K562 (cell line): ENCODE measurements at regions not wholly inside any gene's neighbourhood (a gene's known extent, or its start where the extent isn't known, plus 50 kb on each side); places are given as distances from the start of the nearest gene placed in this dataset.

Source experiments
- ATAC-seq: fragments of 200-7000 bp; cut with Tn5 transposase; 3 replicates; pipeline ENCODE4 v1.9.1; 2020; ENCODE audit warnings: moderate library complexity
- BruUV-seq: library from RNA; stranded (reverse); fragments of 400-500 nt; replicated peaks from 2 replicates; lab custom pipeline; 2021; lab: Mats Ljungman, UMichigan
- CTCF ChIA-PET: fragments of 300-600 bp; formaldehyde crosslinking; extraction: SDS; loops from one replicate; lab custom pipeline; 2021; ENCODE audit warnings: low intra/inter-chr PET ratio; lab: Yijun Ruan, JAX
- POLR2A ChIA-PET: fragments of 300-600, 350-650 bp; sonication (Branson Sonifier 250); formaldehyde crosslinking; extraction: SDS; loops from one replicate; lab custom pipeline; 2021; ENCODE audit warnings: antibody characterized with exemption, inconsistent platforms; lab: Yijun Ruan, JAX
- DNase-seq, 4 experiments: peaks; one replicate each; pipeline versions ENCODE4 v3.0.0 to v3.0.0-alpha.2; 2011 to 2018; ENCODE audit warnings: low spot score in 3 of 4, mixed read lengths in 3 of 4; ENCODE audit errors: extremely low read depth in 1 of 4
- FAIRE-seq: peaks from 2 replicates; lab custom pipeline; 2011; peaks lifted over from hg19 to GRCh38; lab: Jason Lieb, UNC
- H2AFZ ChIP-seq: 2 replicates; pipeline ENCODE4 v1.6.0; 2011; ENCODE audit warnings: low read depth, low read length, control low read depth, inconsistent platforms
- H3K27ac ChIP-seq: fragments of 200-600 bp; 3 replicates; pipeline ENCODE4 v1.8.0; 2011; ENCODE audit warnings: low read depth, mild to moderate bottlenecking, control low read depth, inconsistent platforms, low read length, moderate library complexity, mixed read lengths; ENCODE audit errors: extremely low read depth
- H3K27me3 ChIP-seq, 2 experiments: fragments of 300-600 bp in 1 of 2; 2 replicates in 1 of 2; 3 replicates in 1 of 2; pipeline versions ENCODE4 v1.6.0 to v1.8.0; 2011; ENCODE audit warnings: inconsistent platforms in 2 of 2, low read length in 2 of 2, mild to moderate bottlenecking in 1 of 2, mixed read lengths in 1 of 2, moderate library complexity in 1 of 2; ENCODE audit not compliant: control insufficient read depth in 2 of 2, insufficient read depth in 2 of 2
- H3K36me3 ChIP-seq: fragments of 300-600 bp; 3 replicates; pipeline ENCODE4 v1.8.0; 2011; ENCODE audit warnings: mild to moderate bottlenecking, low read length, inconsistent platforms; ENCODE audit not compliant: control insufficient read depth, insufficient read depth
- H3K4me1 ChIP-seq, 2 experiments: fragments of 200-600 bp in 1 of 2; replicated peaks in 1 of 2; 2 replicates in 1 of 2; 3 replicates in 1 of 2; pipeline versions ENCODE4 v1.5.1 to v1.8.0; 2011; ENCODE audit warnings: inconsistent platforms in 2 of 2, low read length in 2 of 2, mild to moderate bottlenecking in 1 of 2, mixed read lengths in 1 of 2, moderate library complexity in 1 of 2; ENCODE audit not compliant: control insufficient read depth in 2 of 2, insufficient read depth in 2 of 2
- H3K4me2 ChIP-seq: 2 replicates; pipeline ENCODE4 v1.6.1; 2011; ENCODE audit warnings: low read length, control low read depth, inconsistent platforms, mixed read lengths; ENCODE audit not compliant: insufficient read depth
- H3K4me3 ChIP-seq: fragments of 200-600 bp; sonication (generic), shearing (Covaris generic); 2 replicates; pipeline ENCODE4 v1.5.1; 2016; ENCODE audit warnings: control low read depth, inconsistent platforms
- H3K79me2 ChIP-seq: fragments of 200-600 bp; 3 replicates; pipeline ENCODE4 v1.8.0; 2011; ENCODE audit warnings: low read length, inconsistent platforms; ENCODE audit not compliant: control insufficient read depth, insufficient read depth
- H3K9ac ChIP-seq, 2 experiments: 2 replicates each; pipeline versions ENCODE4 v1.6.0 to v1.6.1; 2011; ENCODE audit warnings: low read depth in 2 of 2, low read length in 2 of 2, control low read depth in 1 of 2, inconsistent platforms in 1 of 2, mild to moderate bottlenecking in 1 of 2, mixed read lengths in 1 of 2; ENCODE audit not compliant: insufficient read depth in 1 of 2
- H3K9me1 ChIP-seq: one replicate; pipeline ENCODE4 v1.6.0; 2011; ENCODE audit warnings: inconsistent platforms, mild to moderate bottlenecking, low read length, moderate library complexity; ENCODE audit not compliant: control insufficient read depth, insufficient read depth
- H3K9me3 ChIP-seq: replicated peaks from 2 replicates; pipeline ENCODE4 v1.5.1; 2011; ENCODE audit warnings: low read depth, low read length, inconsistent platforms; ENCODE audit not compliant: control insufficient read depth, insufficient read depth
- H4K20me1 ChIP-seq: replicated peaks from 2 replicates; pipeline ENCODE4 v1.6.1; 2011; ENCODE audit warnings: low read length, inconsistent platforms, mixed read lengths; ENCODE audit not compliant: control insufficient read depth, insufficient read depth
- CBX3 ChIP-seq, 2 experiments: IDR thresholded peaks; 1 replicate in 1 of 2; 2 replicates in 1 of 2; pipeline ENCODE4 v1.6.1; 2012; ENCODE audit warnings: inconsistent platforms in 2 of 2, low read length in 2 of 2, borderline replicate concordance in 1 of 2, control low read depth in 1 of 2
- CHCHD3 ChIP-seq: fragments of 250-450 bp; sonication (Bioruptor Pico); IDR thresholded peaks from 2 replicates; pipeline ENCODE4 v2.1.2; 2022; ENCODE audit warnings: mild to moderate bottlenecking
- KLF1 ChIP-seq: fragments of 450-650 bp; IDR thresholded peaks from 2 replicates; pipeline ENCODE4 v1.6.1; 2016; ENCODE audit warnings: missing genetic modification characterization, missing compliant biosample characterization
- RHOXF2B ChIP-seq: fragments of 250-450 bp; sonication (Bioruptor Pico); conservative IDR thresholded peaks from 2 replicates; pipeline ENCODE4 v1.5.1; 2021
- TRIM24 ChIP-seq, 2 experiments: fragments of 450-650 bp; IDR thresholded peaks; 2 replicates each; pipeline ENCODE4 v1.6.1; 2016
- TRIM28 ChIP-seq: fragments of 450-650 bp; IDR thresholded peaks from 2 replicates; pipeline ENCODE4 v1.6.1; 2017
- ZFP36 ChIP-seq: fragments of 150-350 bp; IDR thresholded peaks from 2 replicates; pipeline ENCODE4 v1.6.1; 2018; ENCODE audit warnings: low read length, low read depth; ENCODE audit not compliant: partially characterized antibody
- ZNF311 ChIP-seq: fragments of 250-450 bp; sonication (Bioruptor Pico); IDR thresholded peaks from 2 replicates; pipeline ENCODE4 v1.4.0; 2020; ENCODE audit warnings: mild to moderate bottlenecking, moderate library complexity
- WGBS: fragments of 100-300 bp; shearing (Covaris generic); methylation state at CpG from one replicate; pipeline ENCODE4 v1.1.6; 2016; ENCODE audit warnings: low coverage, mixed read lengths; ENCODE audit not compliant: insufficient coverage; ENCODE audit errors: missing lambda C conversion rate; 5-methylcytosine and 5-hydroxymethylcytosine counted together
- in situ Hi-C: fragments of 300-500 bp; cut with MboI; formaldehyde crosslinking; loops from 4 replicates; pipeline ENCODE4 v1.15.0; 2018; ENCODE audit warnings: inconsistent platforms, mixed read lengths
- intact Hi-C: fragments of 100-400 bp; cut with micrococcal nuclease; formaldehyde crosslinking; loops from 2 replicates; pipeline ENCODE4 v1.14.2; 2022
- TF ChIP-seq, protein P1 (sequence below): sonication (generic); formaldehyde crosslinking; IDR thresholded peaks from 2 replicates; pipeline ENCODE4 v1.9.0; 2022; ENCODE audit warnings: mild to moderate bottlenecking, missing genetic modification reagents
- TF ChIP-seq, protein P2 (sequence below): fragments of 250-450 bp; sonication (Bioruptor Pico); IDR thresholded peaks from 2 replicates; pipeline ENCODE4 v1.5.1; 2021; ENCODE audit warnings: mild to moderate bottlenecking
- TF ChIP-seq, protein P3 (sequence below): fragments of 450-650 bp; IDR thresholded peaks from 2 replicates; pipeline ENCODE4 v1.6.1; 2018; ENCODE audit warnings: mild to moderate bottlenecking, low read depth; ENCODE audit not compliant: partially characterized antibody

DNA sequence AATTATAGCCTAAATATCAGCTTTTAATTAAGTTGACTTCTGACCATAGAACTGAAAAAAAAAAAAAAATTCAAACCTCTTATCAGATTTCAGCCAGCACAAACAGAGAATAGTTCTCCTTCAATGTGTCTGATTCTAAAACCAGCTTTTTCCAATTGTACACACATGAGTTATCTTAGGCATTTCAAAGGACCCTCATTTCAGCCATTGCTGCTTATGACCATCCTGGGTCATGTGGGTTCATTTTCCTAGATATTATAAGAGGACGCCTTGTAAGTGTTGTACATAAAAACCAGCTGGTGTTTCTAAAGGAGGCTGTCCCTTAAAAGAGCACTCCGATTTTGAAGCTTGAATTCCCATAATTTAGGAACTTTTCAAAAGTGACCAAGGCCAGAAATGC is 62.3 kb upstream of the DYNC1I2 start (continued):
- TF ChIP-seq RHOXF2B (CRISPR knock-in tag) (no peak), KLF1 (tag) (no peak), ZNF311 (CRISPR knock-in tag) (no peak)
- TF ChIP-seq, protein P1, sequence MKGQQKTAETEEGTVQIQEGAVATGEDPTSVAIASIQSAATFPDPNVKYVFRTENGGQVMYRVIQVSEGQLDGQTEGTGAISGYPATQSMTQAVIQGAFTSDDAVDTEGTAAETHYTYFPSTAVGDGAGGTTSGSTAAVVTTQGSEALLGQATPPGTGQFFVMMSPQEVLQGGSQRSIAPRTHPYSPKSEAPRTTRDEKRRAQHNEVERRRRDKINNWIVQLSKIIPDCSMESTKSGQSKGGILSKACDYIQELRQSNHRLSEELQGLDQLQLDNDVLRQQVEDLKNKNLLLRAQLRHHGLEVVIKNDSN (CRISPR knock-in tag): no peak

- BruUV-seq: no TSS peak
- Histone ChIP-seq H3K4me2 (no peak overlapping the region), H3K4me1 (peaks cover 0 to 2% of the 10 kb centered on the region in 2 experiments; a peak in 1 of 5 replicates), H3K79me2 (no peaks in the 10 kb centered on the region), H3K9me3 (peaks cover 24% of the 10 kb centered on the region), H3K9ac (no peak overlapping the region), H3K9me1 (no peaks in the 10 kb centered on the region), H3K27ac (no peak overlapping the region), H4K20me1 (no peaks in the 10 kb centered on the region), H3K36me3 (no peaks in the 10 kb centered on the region), H2AFZ (no peak overlapping the region), H3K27me3 (peaks cover 6 to 14% of the 10 kb centered on the region in 2 experiments; a peak in 2 of 5 replicates), H3K4me3 (no peak overlapping the region)
- no peak for FAIRE-seq
- TF ChIP-seq CHCHD3 (CRISPR knock-in tag) (no peak), CBX3 (IDR thresholded peaks at IDR 0.05; ENCODE audit: borderline replicate concordance in 1 of 2, low read length in 2 of 2) (peak in 1 of 2 experiments; percentile 88; a peak in 2 of 3 replicates), TRIM24 (IDR thresholded peaks at IDR 0.05) (peak in 1 of 2 experiments; percentile 39; a peak in 1 of 4 replicates), TRIM28 (peak; percentile 88), ZFP36 (peak; percentile 41)
- TF ChIP-seq, protein P2, sequence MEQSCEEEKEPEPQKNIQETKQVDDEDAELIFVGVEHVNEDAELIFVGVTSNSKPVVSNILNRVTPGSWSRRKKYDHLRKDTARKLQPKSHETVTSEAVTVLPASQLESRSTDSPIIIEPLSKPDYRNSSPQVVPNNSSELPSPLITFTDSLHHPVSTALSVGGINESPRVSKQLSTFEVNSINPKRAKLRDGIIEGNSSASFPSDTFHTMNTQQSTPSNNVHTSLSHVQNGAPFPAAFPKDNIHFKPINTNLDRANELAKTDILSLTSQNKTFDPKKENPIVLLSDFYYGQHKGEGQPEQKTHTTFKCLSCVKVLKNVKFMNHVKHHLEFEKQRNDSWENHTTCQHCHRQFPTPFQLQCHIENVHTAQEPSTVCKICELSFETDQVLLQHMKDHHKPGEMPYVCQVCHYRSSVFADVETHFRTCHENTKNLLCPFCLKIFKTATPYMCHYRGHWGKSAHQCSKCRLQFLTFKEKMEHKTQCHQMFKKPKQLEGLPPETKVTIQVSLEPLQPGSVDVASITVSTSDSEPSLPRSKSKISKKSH (CRISPR knock-in tag): no peak
- TF ChIP-seq, protein P3, sequence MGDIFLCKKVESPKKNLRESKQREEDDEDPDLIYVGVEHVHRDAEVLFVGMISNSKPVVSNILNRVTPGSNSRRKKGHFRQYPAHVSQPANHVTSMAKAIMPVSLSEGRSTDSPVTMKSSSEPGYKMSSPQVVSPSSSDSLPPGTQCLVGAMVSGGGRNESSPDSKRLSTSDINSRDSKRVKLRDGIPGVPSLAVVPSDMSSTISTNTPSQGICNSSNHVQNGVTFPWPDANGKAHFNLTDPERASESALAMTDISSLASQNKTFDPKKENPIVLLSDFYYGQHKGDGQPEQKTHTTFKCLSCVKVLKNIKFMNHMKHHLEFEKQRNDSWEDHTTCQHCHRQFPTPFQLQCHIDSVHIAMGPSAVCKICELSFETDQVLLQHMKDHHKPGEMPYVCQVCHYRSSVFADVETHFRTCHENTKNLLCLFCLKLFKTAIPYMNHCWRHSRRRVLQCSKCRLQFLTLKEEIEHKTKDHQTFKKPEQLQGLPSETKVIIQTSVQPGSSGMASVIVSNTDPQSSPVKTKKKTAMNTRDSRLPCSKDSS: peak; percentile 80
- ChIA-PET CTCF (no interaction called here), POLR2A (interaction anchor here (0.6 kb wide), 1 partner anchor 932 kb away, joined by 3 read pairs; no protein-coding TSS in a partner anchor)
- in situ Hi-C loops (no loop called here), intact Hi-C loops (no loop called here)
- no peak for ATAC-seq
- 3% methylated on average over 6 of the region's 6 CpGs for WGBS
- peak in 1 of 4 experiments; percentile 13 for DNase-seq
These were observed 60.3 kb upstream of the DYNC1I2 start for GRCh38 chr2:171626949-171627348.
